Neutrophil (primary cell): ENCODE measurements at regions not wholly inside any gene's neighbourhood (a gene's known extent, or its start where the extent isn't known, plus 50 kb on each side); places are given as distances from the start of the nearest gene placed in this dataset.

Experiments
- H3K27ac ChIP-seq: fragments of 200-600 bp; sonication (generic); 2 replicates; pipeline ENCODE4 v1.5.1; 2016; ENCODE audit warnings: mild to moderate bottlenecking, moderate library complexity
- H3K27me3 ChIP-seq: fragments of 200-600 bp; sonication (generic); 2 replicates; pipeline ENCODE4 v1.6.0; 2016; ENCODE audit warnings: mild to moderate bottlenecking
- H3K36me3 ChIP-seq: fragments of 200-600 bp; sonication (generic); 2 replicates; pipeline ENCODE4 v1.5.1; 2017
- H3K4me1 ChIP-seq, 2 experiments: fragments of 200-600 bp in 1 of 2; sonication (generic) in 1 of 2; 1 replicate in 1 of 2; 2 replicates in 1 of 2; pipeline versions ENCODE4 v1.5.1 to v1.6.1; 2013 to 2016; ENCODE audit warnings: low read depth in 1 of 2, low read length in 1 of 2, mild to moderate bottlenecking in 1 of 2, moderate library complexity in 1 of 2; ENCODE audit not compliant: control insufficient read depth in 1 of 2, insufficient read depth in 1 of 2
- H3K4me3 ChIP-seq, 2 experiments: fragments of 200-600 bp in 1 of 2; sonication (generic) in 1 of 2; 1 replicate in 1 of 2; 2 replicates in 1 of 2; pipeline ENCODE4 v1.5.1; 2013 to 2016; ENCODE audit warnings: low read depth in 1 of 2, low read length in 1 of 2, mild to moderate bottlenecking in 1 of 2, moderate library complexity in 1 of 2
- H3K9me3 ChIP-seq: fragments of 200-600 bp; sonication (generic); 2 replicates; pipeline ENCODE4 v1.5.1; 2016
- CTCF ChIP-seq: fragments of 200-600 bp; sonication (generic); IDR thresholded peaks from 2 replicates; pipeline ENCODE4 v1.5.1; 2016; ENCODE audit warnings: antibody characterized with exemption

DNA sequence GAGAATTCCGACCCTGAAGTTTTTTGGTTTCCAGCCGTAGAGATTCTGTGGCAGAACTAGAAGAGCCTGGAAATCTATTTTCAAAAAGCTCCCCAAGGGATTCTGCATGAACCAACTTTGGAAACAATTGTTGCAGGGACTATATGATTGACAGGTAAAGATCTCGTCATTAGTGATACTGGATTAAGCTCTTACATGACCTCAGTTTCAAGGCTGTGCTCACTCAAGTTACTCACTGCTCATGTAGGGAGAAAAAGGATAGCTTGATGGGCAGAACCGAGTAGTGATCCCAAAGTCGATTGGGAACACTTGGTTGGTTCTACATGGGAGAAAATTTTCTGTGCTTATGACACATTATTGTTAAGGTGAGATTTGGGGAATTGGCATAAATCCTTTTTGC, 142.3 kb upstream of the RASGRP1 start:
- H3K36me3 ChIP-seq: no peaks in the 10 kb centered on the region
- peaks cover 4% of the 10 kb centered on the region for H3K27me3 ChIP-seq
- H3K9me3 ChIP-seq: no peaks in the 10 kb centered on the region
- H3K27ac ChIP-seq: no peak overlapping the region
- no peaks in the 10 kb centered on the region for H3K4me1 ChIP-seq
- H3K4me3 ChIP-seq: no peak overlapping the region
- no peak for TF ChIP-seq CTCF

DNA sequence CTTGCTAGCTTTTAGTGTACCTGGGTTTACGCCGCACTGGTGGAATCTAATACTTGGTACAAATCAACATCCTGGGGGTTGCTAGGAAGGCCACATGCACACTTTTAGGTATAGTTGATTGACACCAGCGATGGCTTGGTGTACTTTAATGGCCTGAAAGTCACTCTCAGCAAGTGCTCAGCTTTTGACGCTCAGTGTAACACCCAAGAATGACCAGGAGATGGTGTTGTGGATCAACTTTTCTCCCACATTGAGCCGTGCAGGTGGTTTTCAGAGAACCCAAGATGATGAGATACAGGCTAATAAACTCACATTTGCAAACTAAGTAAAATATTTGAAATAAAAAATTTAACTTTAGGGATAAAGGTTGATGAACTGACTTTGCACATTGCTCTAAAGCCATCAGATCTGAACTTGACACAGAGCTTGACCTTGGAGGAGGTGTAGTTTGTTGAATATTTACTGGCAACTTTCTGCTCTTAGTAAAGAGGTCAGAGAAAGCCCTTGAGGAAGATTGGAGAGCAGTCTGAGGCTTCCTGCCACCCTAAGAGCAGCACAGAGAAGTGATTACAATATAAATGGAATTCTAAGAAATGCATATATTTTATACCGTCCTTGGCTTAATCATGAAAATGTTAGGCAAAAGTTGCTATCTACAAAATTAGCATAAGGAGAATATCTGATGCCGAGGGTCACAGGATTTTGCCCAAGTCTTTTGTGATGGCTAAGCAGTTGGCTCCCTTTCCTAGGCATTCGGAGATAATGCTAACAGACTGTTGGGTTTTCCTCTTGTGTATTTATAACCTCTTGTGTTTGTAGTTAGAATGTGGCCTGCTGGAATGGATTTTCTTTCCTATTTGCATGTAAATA, 143.4 kb upstream of the RASGRP1 start:
- TF ChIP-seq CTCF: no peak
- H3K27ac ChIP-seq: no peak overlapping the region

GRCh38 chr15:38708672-38709180, 144.1 kb upstream of the RASGRP1 start:
- TF ChIP-seq CTCF: no peak
- Histone ChIP-seq H3K4me3 (no peak overlapping the region), H3K36me3 (no peaks in the 10 kb centered on the region), H3K27ac (no peak overlapping the region), H3K4me1 (no peaks in the 10 kb centered on the region), H3K9me3 (no peaks in the 10 kb centered on the region), H3K27me3 (peaks cover 4% of the 10 kb centered on the region)

More for the DNA sequence above, 143.4 kb upstream of the RASGRP1 start:
- Histone ChIP-seq H3K27me3 (peaks cover 4% of the 10 kb centered on the region), H3K4me1 (no peaks in the 10 kb centered on the region), H3K36me3 (no peaks in the 10 kb centered on the region), H3K9me3 (no peaks in the 10 kb centered on the region), H3K4me3 (no peak overlapping the region)

DNA sequence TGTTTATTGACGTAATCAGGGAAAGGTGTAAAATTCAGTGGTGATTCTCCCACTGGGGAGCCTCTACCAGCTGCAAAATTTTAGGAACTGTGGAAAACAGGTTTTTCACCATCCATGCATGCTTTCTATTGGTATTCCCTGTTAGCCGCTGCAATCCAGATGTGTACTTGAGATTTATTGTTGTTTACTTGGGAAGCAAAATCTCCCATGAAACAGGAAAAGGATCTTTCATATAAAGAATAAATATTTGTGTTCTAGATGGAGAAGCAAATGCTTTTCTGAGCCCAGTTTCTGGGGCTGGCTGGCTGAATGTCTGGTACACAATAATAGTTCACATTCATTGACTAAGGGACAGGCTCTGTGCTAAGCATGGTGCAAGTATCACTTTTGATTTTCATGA, 144.6 kb upstream of the RASGRP1 start:
- H3K27me3 ChIP-seq: peaks cover 4% of the 10 kb centered on the region
- no peak overlapping the region for H3K4me3 ChIP-seq
- H3K4me1 ChIP-seq: no peaks in the 10 kb centered on the region
- no peak for TF ChIP-seq CTCF
- no peaks in the 10 kb centered on the region for H3K36me3 ChIP-seq
- no peak overlapping the region for H3K27ac ChIP-seq
- H3K9me3 ChIP-seq: no peaks in the 10 kb centered on the region

DNA sequence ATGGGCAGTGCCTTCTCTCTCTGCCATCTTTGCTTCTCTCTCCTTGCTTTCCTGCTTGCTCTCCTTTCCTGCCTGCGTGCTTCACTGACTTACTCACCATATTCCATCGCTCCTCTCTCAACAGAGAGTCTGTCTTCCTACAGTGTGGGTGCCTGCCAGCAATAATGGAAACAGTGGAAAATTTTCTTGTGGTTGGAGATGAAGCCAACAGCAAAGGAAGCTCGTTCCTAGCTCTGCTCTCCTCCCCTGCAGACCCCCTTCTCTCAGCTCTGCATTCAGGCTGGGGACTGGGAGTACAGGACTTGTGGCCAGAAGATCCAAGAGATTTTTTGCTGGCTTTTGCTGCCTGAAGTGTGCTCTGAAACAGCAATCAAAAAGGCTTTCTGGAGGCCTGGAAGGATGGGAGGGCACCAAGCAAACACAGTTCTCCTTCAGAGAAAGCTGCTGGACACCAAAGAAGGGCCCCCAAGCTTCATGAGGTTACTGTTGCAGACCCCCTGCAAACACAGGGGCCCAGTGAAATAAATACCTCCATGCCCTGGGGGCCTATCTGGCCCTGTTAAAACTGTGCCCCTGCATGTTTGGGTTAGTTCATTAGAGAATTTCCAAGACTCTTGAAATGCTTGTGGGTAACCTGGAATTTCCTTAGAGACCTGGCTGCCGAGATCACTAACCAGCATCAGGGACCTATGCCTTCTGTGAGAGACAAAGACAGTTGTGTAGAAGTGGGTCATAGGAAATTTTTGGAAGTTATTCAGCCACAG, 149.9 kb upstream of the RASGRP1 start:
- no peak for TF ChIP-seq CTCF
- no peaks in the 10 kb centered on the region for H3K9me3 ChIP-seq
- H3K27me3 ChIP-seq: peaks cover 5% of the 10 kb centered on the region
- H3K36me3 ChIP-seq: no peaks in the 10 kb centered on the region
- H3K4me1 ChIP-seq: no peaks in the 10 kb centered on the region
- no peak overlapping the region for H3K27ac ChIP-seq
- H3K4me3 ChIP-seq: no peak overlapping the region
